NOMO-1 treated with dmso at 0.1 percent for 144 hours (cell line): ENCODE measurements at regions not wholly inside any gene's neighbourhood (a gene's known extent, or its start where the extent isn't known, plus 50 kb on each side); places are given as distances from the start of the nearest gene placed in this dataset.

Experiments used
- DNase-seq: peaks from one replicate; lab custom pipeline; 2025; ENCODE audit not compliant: unreplicated experiment; lab: John Stamatoyannopoulos, UW

DNA sequence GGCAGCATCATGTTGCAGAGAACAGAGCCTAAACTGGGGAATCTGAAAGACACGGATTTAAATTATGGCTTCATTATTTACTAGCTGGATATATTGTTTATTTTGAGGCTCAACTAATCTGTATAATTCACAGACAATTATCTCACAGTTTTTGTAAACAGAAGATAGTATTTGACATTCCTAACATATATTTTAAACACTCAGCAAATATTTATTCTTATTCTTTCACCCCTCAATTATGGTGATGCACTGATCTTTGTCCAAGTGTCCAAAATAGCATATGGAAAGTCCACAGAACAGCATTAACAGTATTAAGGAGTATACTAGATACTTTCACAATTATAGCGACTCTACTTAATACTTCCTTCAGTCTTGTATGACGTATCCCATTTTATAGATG is 257.0 kb downstream of the ADGRG6 start:
- DNase-seq = no peak

DNA sequence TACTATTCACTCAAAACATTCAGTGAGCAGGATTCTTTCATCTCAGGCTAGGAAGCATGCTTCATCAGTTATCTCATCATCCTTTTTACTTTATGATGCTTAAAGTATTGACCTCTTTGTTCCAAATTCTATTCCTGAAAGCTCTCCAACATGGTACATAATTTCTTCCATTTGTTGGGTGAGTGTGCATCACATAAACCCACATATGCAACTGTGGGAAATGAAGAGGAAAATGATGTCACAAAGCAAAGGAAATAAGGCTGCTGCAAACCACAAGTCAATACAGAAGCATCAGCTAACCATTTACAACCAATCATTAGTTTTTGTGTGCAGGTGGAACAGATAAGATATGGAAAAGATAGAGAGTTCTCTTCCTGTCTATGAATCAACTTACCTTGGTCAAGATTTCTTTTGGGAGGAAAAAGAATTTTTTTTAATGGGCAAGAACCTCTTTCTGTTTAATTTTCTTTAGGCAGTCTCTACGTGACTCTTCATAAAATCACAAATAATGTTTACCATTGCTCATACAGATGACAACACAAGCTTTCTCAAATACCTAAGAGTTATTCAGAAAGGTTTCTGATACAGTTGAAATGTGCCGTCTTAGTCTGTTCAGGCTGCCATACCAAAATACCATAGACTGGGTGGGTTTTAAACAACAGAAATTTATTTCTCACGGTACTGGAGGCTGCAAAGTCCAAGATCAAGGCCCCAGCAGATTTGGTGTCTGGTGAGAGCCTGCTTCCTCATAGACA is 259.9 kb downstream of the ADGRG6 start:
- no peak for DNase-seq

DNA sequence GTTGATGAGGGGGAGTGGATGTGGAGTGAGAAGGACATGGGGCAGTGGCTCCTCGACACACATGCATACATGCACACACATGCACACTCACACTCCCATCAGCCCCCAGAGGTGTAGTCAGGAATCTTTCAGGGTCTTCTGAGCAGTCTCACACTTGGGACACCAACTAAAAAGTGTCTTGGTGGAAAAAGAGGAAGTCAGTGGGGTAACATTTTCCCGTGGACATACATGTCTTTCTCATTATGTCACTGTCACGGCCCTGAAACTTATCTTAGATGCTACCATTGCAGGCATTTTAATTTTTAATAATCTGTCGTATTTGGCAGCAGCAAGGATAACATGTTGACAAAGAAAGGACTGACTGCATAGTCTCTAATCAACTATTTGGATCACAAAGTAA is 261.1 kb downstream of the ADGRG6 start:
- no peak for DNase-seq

DNA sequence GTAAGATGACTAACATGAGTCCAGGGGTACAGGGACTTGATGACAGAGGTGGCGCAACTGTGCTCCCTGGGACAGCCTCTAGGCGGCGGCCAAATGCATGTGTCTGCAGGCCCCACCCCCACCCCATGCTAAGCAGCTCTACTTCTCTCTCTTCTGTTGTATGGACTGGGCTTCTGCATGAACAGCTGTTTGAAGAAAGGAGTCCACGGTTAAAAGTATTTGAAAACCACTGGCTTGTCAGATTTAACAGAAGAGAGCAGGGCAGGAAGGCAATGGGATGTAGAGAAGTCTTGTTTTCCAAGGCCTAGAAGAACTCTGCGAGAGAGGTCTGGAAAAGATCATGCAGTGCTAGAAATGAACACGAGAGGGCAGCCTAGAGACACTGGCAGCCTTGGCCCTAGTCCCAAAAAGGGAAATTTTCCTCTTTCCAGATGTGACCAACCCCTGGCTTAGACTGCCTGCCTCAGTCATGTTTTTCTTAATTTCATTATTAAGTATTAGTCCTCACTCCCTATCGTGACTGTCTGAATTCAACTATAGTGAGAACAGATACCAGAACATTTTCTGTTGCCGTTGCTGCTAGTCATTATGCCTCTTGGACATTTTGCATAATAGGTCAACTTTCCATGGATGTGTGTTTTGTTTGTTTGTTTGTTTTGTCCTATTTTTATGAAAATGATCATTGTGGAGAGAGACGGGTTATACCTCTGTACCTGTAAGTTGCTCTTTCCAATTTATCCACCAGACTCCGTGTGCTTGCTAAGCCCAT is 265.0 kb downstream of the ADGRG6 start:
- DNase-seq = peak; percentile 1

DNA sequence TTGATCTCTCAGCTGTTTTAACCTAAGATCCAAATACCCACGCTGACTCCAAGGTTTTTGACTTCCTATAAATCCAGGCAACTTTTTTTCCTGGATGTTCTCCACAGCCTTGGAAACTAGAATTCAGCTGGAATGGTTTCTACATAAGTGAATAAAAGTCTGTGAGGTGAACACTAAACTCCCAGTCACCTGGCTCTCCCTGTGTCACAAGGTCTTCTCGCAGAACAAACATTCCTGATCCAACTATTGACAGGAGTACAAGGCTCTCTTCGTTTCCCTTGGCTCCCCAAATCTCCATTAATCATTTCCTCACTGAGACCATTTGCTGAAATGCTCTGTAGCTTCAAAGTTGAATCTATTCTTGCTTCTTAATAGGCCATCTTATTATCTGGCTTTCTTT is 265.7 kb downstream of the ADGRG6 start:
- DNase-seq = no peak

DNA sequence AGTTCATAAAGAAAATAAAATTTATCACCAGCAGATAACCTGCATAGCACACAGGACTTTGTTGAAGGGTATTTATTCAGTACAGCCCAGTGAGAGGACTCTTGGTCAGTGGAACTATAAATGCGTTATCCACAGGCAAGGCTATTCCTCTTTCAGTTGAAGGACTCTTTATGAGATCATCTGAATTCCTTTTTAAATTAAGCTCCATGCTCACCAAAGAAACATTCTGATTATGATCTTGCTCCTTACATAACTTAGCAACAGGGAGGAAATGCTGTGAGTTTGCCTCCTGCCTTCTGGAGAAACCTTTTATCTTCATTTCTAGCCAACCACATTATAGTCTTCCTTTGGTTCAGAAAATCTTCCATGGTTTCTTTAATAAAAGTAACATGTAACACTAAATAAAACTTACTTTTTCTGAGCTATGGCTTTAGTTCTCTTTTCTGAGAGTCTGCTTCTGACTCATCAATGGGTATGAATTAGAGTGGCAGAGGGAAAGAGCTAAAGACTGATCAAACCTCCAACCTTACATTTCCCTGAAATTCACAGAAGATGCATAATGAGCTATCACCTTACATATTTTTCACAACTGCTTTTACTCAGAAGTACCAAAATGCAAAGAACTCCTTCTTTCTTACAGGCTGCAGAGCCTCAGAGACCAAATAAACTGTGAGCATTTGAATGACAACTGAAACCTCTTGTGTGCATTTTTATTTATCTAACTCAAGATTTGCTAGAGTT is 267.2 kb downstream of the ADGRG6 start:
- no peak for DNase-seq

- DNase-seq = no peak
These were observed 267.9 kb downstream of the ADGRG6 start for GRCh38 chr6:142569676-142570075.

DNA sequence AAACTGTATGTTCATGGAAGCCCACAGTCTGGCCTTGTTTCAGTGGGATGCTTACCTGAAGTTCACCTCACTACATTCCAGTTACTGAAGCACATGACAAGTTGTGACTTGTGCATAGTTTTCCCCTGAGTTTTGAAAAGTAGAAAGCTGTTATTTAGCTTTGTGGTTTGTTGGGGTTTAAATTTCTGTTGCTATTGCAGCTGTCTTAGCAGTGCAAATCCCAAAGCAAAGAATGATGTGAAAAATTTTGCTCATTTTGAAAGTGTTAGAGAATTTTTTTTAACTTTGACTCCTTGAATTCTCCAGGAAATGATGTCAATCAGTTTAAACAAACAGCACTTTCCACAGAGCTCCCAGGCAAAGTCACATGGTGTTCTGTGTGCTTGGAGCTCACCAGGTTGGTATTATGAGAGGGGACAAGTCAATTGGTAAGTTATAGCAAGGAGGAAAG is 268.4 kb downstream of the ADGRG6 start:
- no peak for DNase-seq

DNA sequence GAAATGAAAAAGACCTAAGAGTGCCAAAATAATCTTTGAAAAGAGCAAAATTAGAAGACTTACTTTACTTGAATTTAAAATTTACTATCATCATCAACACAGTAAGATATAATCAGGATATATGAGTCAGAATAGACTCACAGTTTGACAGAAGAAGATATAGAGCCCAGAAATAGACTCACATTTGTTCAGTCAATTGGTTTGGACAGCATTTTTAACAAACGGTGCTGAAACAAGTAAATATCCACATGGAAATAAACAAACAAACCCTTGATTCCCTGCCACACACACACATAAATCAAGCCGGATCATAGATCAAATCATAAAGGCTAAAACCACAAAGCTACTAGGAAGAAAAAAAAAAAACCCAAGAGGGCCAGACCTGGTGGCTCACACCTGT is 291.1 kb downstream of the ADGRG6 start:
- DNase-seq = no peak

DNA sequence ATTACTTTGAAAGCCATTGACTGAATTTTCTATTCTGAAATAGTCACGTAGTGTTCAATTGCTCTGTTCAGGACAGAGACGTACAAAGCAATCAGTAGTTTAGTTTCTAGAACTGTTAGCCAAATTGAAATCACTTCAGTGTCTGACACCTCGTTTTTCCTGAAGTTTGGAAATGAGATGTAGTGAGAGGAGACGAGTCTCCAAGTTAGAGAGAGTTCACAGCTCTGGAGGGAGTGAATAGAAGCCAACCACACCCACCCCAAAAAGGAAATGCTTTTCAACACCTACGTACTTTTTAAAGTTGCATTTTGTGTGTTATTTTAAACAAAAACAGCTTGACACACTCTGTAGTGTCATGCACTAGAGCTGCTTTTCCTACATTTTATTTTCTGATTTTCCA is 296.0 kb downstream of the ADGRG6 start:
- no peak for DNase-seq

DNA sequence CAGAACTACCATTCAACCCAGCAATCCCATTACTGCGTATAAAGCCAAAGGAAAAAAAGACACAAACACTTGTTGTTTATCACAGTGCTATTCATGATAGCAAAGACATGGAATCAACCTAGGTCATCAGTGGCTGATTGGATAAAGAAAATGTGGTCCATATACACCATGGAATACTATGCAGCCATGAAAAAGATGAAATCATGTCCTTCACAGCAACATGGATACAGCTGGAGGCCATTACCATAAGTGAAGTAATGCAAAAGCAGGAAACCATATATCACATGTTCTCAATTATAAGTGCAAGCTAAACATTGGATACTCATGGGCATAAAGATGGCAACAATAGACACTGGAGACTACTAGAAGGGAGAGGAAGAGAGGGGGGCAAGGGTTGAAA is 299.6 kb downstream of the ADGRG6 start:
- DNase-seq = no peak

DNA sequence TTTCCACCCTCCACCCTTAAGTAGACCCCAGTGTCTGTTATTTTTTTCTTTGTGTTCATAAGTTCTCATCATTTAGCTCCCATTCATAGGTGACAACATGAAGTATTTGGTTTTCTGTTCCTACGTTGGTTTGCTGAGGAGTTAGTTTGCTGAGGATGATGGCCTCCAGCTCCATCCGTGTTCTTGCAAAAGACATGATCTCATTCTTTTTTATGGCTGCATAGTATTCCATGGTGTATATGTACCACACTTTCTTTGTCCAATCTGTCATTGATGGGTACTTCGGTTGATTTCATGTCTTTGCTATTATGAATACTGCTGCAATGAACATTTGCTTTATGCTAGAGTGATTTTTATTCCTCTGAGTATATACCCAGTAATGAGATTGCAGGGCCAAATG is 301.2 kb downstream of the ADGRG6 start:
- no peak for DNase-seq

DNA sequence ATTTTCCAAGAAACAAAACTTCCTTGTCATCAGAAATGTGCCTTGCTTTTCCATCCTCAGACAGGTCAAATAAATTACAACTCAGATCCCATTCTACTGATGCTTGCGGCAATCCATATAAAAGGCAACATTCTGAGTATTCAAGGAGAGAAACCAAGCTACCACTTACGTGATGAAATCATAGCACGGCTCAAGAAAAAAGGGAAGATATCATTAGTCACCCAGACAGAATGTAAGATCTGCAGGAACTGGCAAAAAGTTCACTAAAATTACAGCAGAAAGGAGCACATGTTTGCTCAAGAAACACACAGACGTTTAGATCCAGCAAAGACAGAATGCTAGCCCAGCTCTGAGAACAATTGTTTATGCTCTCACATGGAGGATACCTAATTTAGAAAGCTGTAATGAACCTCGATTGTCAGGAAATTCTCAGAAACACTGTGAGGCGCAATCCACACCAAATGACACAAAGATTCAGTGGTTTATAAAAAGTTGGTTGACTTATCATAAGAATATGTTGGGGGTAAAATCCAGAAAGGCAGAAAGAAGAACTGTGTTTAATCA is 304.2 kb downstream of the ADGRG6 start:
- DNase-seq = peak; percentile 36

- DNase-seq = no peak
These were observed 311.1 kb downstream of the ADGRG6 start for GRCh38 chr6:142612956-142613355.

DNA sequence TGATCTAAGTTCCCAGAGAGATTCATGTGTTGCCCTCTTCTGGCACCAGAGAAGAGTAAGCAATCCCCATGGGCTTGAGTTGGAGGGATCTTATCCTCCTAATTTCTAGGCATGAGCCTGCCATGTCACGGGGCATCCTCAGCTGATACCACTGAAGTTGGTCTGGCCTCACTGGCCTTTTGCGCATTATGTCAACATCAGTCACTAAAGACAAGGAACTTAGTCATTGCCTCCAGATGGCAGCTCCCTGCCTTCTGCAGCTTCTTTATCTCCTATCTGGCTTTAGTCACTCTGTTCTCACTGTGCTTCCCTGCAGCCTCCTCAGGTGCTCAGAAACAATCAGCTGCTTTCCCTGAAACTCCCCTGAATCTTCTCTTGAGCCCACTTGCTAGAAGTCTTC is 312.2 kb downstream of the ADGRG6 start:
- DNase-seq = no peak

DNA sequence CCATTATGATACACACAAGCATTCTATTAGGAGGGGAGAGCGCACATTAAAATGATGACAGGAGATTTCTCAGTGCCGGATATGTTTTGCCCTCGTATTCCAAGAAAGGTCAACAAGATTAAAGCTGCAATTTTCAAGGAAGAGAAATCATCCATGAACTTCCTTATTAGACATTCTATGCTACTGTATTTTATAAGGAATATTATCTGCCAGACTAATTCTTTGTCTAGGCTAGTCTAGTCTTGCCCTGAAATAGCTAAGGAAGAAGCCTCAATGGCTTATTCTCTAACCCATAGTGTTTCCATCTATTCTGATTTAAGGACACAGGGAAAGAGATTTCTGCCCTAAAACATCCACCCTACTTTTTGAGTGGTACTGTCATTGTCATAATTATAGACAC is 315.4 kb downstream of the ADGRG6 start:
- DNase-seq = no peak

GRCh38 chr6:142621822-142622221 is 320.0 kb downstream of the ADGRG6 start:
- DNase-seq = no peak

- no peak for DNase-seq
These were observed 319.8 kb downstream of the HIVEP2 start for GRCh38 chr6:142624978-142625715.

- no peak for DNase-seq
These were observed 317.5 kb downstream of the HIVEP2 start for GRCh38 chr6:142627474-142627873.

- no peak for DNase-seq
These were observed 313.2 kb downstream of the HIVEP2 start for GRCh38 chr6:142631517-142632385.
